Mesodermal cell (in vitro differentiated cells): ENCODE measurements at regions not wholly inside any gene's neighbourhood (a gene's known extent, or its start where the extent isn't known, plus 50 kb on each side); places are given as distances from the start of the nearest gene placed in this dataset.

ENCODE experiments used
- H3K27ac ChIP-seq: 2 replicates; pipeline ENCODE4 v1.7.0; 2013; ENCODE audit warnings: mild to moderate bottlenecking, low read depth, low read length, moderate library complexity; ENCODE audit not compliant: severe bottlenecking
- H3K36me3 ChIP-seq: 2 replicates; pipeline ENCODE4 v1.7.1; 2013; ENCODE audit warnings: mild to moderate bottlenecking, low read length, moderate library complexity; ENCODE audit not compliant: control insufficient read depth, insufficient read depth
- H3K4me1 ChIP-seq: one replicate; pipeline ENCODE4 v1.7.1; 2013; ENCODE audit warnings: mild to moderate bottlenecking, low read length; ENCODE audit not compliant: insufficient read depth, control insufficient read depth, poor library complexity, severe bottlenecking
- H3K4me3 ChIP-seq: 2 replicates; pipeline ENCODE4 v1.7.0; 2013; ENCODE audit warnings: low read length, control low read depth, mild to moderate bottlenecking; ENCODE audit not compliant: insufficient read depth, poor library complexity, severe bottlenecking; ENCODE audit errors: extremely low read depth
- H3K9me3 ChIP-seq: 2 replicates; pipeline ENCODE4 v1.7.1; 2013; ENCODE audit warnings: mild to moderate bottlenecking, low read length, moderate library complexity; ENCODE audit not compliant: control insufficient read depth
- WGBS, 2 experiments: methylation state at CpG; one replicate each; pipeline ENCODE4 v1.1.5; 2013; ENCODE audit warnings: missing lambda C conversion rate in 2 of 2; ENCODE audit not compliant: insufficient coverage in 2 of 2; 5-methylcytosine and 5-hydroxymethylcytosine counted together

GRCh38 chr7:52897288-52897687 lies 138.1 kb upstream of the POM121L12 start:
- no peak overlapping the region for H3K27ac ChIP-seq
- H3K4me1 ChIP-seq, result no peaks in the 10 kb centered on the region
- WGBS, 2 experiments, result 100% methylated on average over 1 of the region's 5 CpGs; no CpG with 5 or more reads in 1 of the 2 experiments
- no peak overlapping the region for H3K4me3 ChIP-seq
- H3K9me3 ChIP-seq, result no peaks in the 10 kb centered on the region
- no peaks in the 10 kb centered on the region for H3K36me3 ChIP-seq

- Histone ChIP-seq H3K27ac (no peak overlapping the region), H3K9me3 (no peaks in the 10 kb centered on the region), H3K36me3 (no peaks in the 10 kb centered on the region), H3K4me1 (no peaks in the 10 kb centered on the region), H3K4me3 (no peak overlapping the region)
- 0 to 50% methylated on average over 1 to 2 of the region's 2 CpGs for WGBS, 2 experiments
These were observed 158.2 kb upstream of the POM121L12 start for GRCh38 chr7:52877240-52877639.

GRCh38 chr7:52876402-52876801 lies 159.0 kb upstream of the POM121L12 start:
- 60% methylated on average over 1 of the region's 3 CpGs; no CpG with 5 or more reads in 1 of the 2 experiments for WGBS, 2 experiments
- no peaks in the 10 kb centered on the region for H3K9me3 ChIP-seq
- no peaks in the 10 kb centered on the region for H3K36me3 ChIP-seq
- H3K4me1 ChIP-seq, result no peaks in the 10 kb centered on the region
- no peak overlapping the region for H3K27ac ChIP-seq
- no peak overlapping the region for H3K4me3 ChIP-seq

GRCh38 chr7:52863652-52864051 lies 171.8 kb upstream of the POM121L12 start:
- H3K4me1 ChIP-seq, result no peaks in the 10 kb centered on the region
- no peak overlapping the region for H3K27ac ChIP-seq
- H3K4me3 ChIP-seq, result no peak overlapping the region
- 70 to 83% methylated on average over 2 of the region's 2 CpGs for WGBS, 2 experiments
- H3K9me3 ChIP-seq, result peaks cover 10% of the 10 kb centered on the region
- no peaks in the 10 kb centered on the region for H3K36me3 ChIP-seq

- H3K4me1 ChIP-seq, result no peaks in the 10 kb centered on the region
- no peaks in the 10 kb centered on the region for H3K36me3 ChIP-seq
- H3K4me3 ChIP-seq, result no peak overlapping the region
- WGBS, 2 experiments, result 88 to 96% methylated on average over 2 to 3 of the region's 3 CpGs
- no peak overlapping the region for H3K27ac ChIP-seq
- H3K9me3 ChIP-seq, result peaks cover 10% of the 10 kb centered on the region
These were observed 173.1 kb upstream of the POM121L12 start for GRCh38 chr7:52862321-52862720.

GRCh38 chr7:52857367-52857766 lies 178.1 kb upstream of the POM121L12 start:
- Histone ChIP-seq H3K4me1 (no peaks in the 10 kb centered on the region), H3K36me3 (no peaks in the 10 kb centered on the region), H3K27ac (no peak overlapping the region), H3K9me3 (no peaks in the 10 kb centered on the region), H3K4me3 (no peak overlapping the region)
- WGBS, 2 experiments, result no CpG with 5 or more reads among the region's 1 CpG

GRCh38 chr7:52854681-52855080 lies 180.8 kb upstream of the POM121L12 start:
- no peaks in the 10 kb centered on the region for H3K36me3 ChIP-seq
- no peak overlapping the region for H3K27ac ChIP-seq
- no peaks in the 10 kb centered on the region for H3K4me1 ChIP-seq
- no peaks in the 10 kb centered on the region for H3K9me3 ChIP-seq
- 100% methylated on average over 1 of the region's 1 CpG; no CpG with 5 or more reads in 1 of the 2 experiments for WGBS, 2 experiments
- H3K4me3 ChIP-seq, result no peak overlapping the region

- Histone ChIP-seq H3K27ac (no peak overlapping the region), H3K4me1 (no peaks in the 10 kb centered on the region), H3K4me3 (no peak overlapping the region), H3K9me3 (no peaks in the 10 kb centered on the region), H3K36me3 (no peaks in the 10 kb centered on the region)
- no CpG with 5 or more reads among the region's 2 CpGs for WGBS, 2 experiments
These were observed 183.9 kb upstream of the POM121L12 start for GRCh38 chr7:52851547-52851946.

- Histone ChIP-seq H3K9me3 (no peaks in the 10 kb centered on the region), H3K36me3 (no peaks in the 10 kb centered on the region), H3K4me3 (no peak overlapping the region), H3K4me1 (peaks cover 3% of the 10 kb centered on the region), H3K27ac (no peak overlapping the region)
- WGBS, 2 experiments, result 60 to 86% methylated on average over 1 of the region's 1 CpG
These were observed 192.0 kb upstream of the POM121L12 start for GRCh38 chr7:52843436-52843835.

- 95 to 100% methylated on average over 3 to 4 of the region's 4 CpGs for WGBS, 2 experiments
- Histone ChIP-seq H3K4me3 (no peak overlapping the region), H3K27ac (no peak overlapping the region), H3K9me3 (no peaks in the 10 kb centered on the region), H3K4me1 (peaks cover 3% of the 10 kb centered on the region), H3K36me3 (no peaks in the 10 kb centered on the region)
These were observed 193.1 kb upstream of the POM121L12 start for GRCh38 chr7:52842202-52842900.

- 80 to 83% methylated on average over 1 of the region's 1 CpG for WGBS, 2 experiments
- H3K27ac ChIP-seq, result peak overlapping the region; percentile 31
- H3K9me3 ChIP-seq, result no peaks in the 10 kb centered on the region
These were observed 196.4 kb upstream of the POM121L12 start for GRCh38 chr7:52838981-52839411.

More at GRCh38 chr7:52838981-52839411, 196.4 kb upstream of the POM121L12 start:
- Histone ChIP-seq H3K4me3 (no peak overlapping the region), H3K4me1 (peaks cover 3% of the 10 kb centered on the region), H3K36me3 (no peaks in the 10 kb centered on the region)
